DOHH2 (cell line): ENCODE measurements at regions not wholly inside any gene's neighbourhood (a gene's known extent, or its start where the extent isn't known, plus 50 kb on each side); places are given as distances from the start of the nearest gene placed in this dataset.

ENCODE experiments used
- CTCF ChIP-seq: fragments of 200-600 bp; sonication (generic); IDR thresholded peaks from one replicate; pipeline ENCODE4 v1.5.1; 2014; ENCODE audit warnings: antibody characterized with exemption, mild to moderate bottlenecking, low read depth, low read length; ENCODE audit not compliant: poor library complexity, severe bottlenecking
- EZH2phosphoT487 ChIP-seq: fragments of 200-600 bp; sonication (generic); IDR thresholded peaks from 2 replicates; pipeline ENCODE4 v1.6.1; 2017; ENCODE audit warnings: borderline replicate concordance, mild to moderate bottlenecking, antibody characterized with exemption, low read length, moderate library complexity, mixed read lengths

GRCh38 chr4:35711127-35711526, 533.2 kb downstream of the ARAP2 start:
- TF ChIP-seq CTCF, result no peak
- TF ChIP-seq EZH2phosphoT487, result no peak
